HL-60 (cell line): ENCODE measurements at regions not wholly inside any gene's neighbourhood (a gene's known extent, or its start where the extent isn't known, plus 50 kb on each side); places are given as distances from the start of the nearest gene placed in this dataset.

Source experiments
- GABPA ChIP-seq: IDR thresholded peaks from 2 replicates; pipeline ENCODE4 v1.6.1; 2012; ENCODE audit warnings: low read depth
- POLR2AphosphoS5 ChIP-seq: IDR thresholded peaks from 2 replicates; pipeline ENCODE4 v1.6.1; 2012; ENCODE audit warnings: low read depth
- TF ChIP-seq, protein P1 (sequence below): IDR thresholded peaks from one replicate; pipeline ENCODE4 v1.5.1; 2011; ENCODE audit warnings: low read length, control low read depth, inconsistent platforms; ENCODE audit not compliant: insufficient read depth

DNA sequence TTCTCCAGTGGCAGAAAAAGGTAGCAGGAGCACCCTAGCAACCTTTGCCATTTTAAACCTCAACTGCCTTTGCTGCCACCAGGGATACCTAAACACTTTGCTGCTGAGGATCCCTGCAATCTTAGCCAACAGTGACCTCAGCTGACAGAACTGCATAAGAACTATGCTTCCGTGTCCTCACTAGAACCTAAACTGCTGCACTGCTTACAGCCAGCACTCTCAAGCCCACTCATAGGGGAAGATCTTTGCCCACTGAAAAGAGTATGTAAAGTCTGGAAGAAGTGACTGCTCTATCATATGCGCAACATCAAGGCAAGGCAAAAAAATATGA lies 270.0 kb upstream of the PCDH20 start:
- TF ChIP-seq POLR2AphosphoS5 (no peak), GABPA (no peak)
- TF ChIP-seq, protein P1, sequence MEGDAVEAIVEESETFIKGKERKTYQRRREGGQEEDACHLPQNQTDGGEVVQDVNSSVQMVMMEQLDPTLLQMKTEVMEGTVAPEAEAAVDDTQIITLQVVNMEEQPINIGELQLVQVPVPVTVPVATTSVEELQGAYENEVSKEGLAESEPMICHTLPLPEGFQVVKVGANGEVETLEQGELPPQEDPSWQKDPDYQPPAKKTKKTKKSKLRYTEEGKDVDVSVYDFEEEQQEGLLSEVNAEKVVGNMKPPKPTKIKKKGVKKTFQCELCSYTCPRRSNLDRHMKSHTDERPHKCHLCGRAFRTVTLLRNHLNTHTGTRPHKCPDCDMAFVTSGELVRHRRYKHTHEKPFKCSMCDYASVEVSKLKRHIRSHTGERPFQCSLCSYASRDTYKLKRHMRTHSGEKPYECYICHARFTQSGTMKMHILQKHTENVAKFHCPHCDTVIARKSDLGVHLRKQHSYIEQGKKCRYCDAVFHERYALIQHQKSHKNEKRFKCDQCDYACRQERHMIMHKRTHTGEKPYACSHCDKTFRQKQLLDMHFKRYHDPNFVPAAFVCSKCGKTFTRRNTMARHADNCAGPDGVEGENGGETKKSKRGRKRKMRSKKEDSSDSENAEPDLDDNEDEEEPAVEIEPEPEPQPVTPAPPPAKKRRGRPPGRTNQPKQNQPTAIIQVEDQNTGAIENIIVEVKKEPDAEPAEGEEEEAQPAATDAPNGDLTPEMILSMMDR: no peak
